HG02588 (cell line): ENCODE measurements at regions not wholly inside any gene's neighbourhood (a gene's known extent, or its start where the extent isn't known, plus 50 kb on each side); places are given as distances from the start of the nearest gene placed in this dataset.
"Not testable (repeated sequence)": the region's sequence is repeated elsewhere in the genome, so short reads cannot be mapped to it uniquely, and the experiment has no call there.

Experiments used
- ATAC-seq: cut with Tn5 transposase; IDR thresholded peaks from one replicate; pipeline ENCODE4 v1.9.1; 2021; ENCODE audit warnings: mild to moderate bottlenecking, moderate library complexity; ENCODE audit not compliant: unreplicated experiment

- no peak for ATAC-seq
Observed at GRCh38 chr12:97005174-97005573, 98.1 kb downstream of the NEDD1 start.

- ATAC-seq = no peak
Observed at GRCh38 chr12:97005646-97006045, 98.6 kb downstream of the NEDD1 start.

GRCh38 chr12:97006585-97006984, 99.5 kb downstream of the NEDD1 start:
- no peak for ATAC-seq

DNA sequence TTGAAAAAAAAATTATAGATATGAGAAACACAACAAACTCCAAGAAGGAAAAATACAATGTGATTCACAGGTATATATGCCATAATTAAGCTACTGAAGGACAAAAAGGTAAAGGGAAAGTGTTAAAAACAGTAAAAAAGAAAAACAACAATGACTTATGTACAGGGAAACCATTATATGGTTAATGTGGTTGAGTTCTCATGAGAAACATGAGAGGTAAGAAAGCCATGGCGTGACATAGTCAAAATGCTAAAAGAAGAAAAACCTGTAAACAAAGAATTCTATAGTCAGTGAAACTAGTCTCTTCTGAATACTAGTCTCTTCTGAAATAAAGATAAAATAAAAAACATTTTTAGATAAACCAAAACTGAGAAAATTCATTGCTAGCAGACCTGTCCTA, 109.1 kb downstream of the NEDD1 start:
- ATAC-seq = no peak

GRCh38 chr12:97017213-97017612, 110.2 kb downstream of the NEDD1 start:
- ATAC-seq = no peak

- ATAC-seq = no peak
Observed at GRCh38 chr12:97022536-97023230, 115.6 kb downstream of the NEDD1 start.

- ATAC-seq = no peak
Observed at GRCh38 chr12:97024393-97024792, 117.3 kb downstream of the NEDD1 start.

- ATAC-seq = no peak
Observed at GRCh38 chr12:97026901-97027300, 119.8 kb downstream of the NEDD1 start.

DNA sequence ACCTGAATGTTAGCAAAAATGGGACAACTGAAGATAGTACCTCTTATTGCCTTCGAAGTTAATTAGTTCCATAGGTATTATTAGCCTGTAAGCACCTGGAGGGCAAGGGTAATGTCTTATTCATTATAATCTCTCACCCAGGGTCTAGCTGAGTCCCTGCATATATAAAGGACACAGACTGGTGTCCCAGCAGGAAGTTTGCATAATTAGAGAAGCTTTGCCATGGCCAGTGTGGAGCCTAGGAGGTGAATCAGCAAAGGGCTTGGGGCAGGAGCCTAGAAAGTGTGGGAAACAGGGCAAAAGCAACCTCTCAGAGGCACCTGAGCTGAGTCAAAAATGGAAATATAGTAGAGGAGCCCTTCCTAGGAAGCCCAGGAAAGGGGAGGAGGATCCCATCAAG, 120.4 kb downstream of the NEDD1 start:
- ATAC-seq = no peak

- ATAC-seq = no peak
Observed at GRCh38 chr12:97038131-97038530, 131.1 kb downstream of the NEDD1 start.

GRCh38 chr12:97038834-97039233, 131.8 kb downstream of the NEDD1 start:
- ATAC-seq = no peak

GRCh38 chr12:97046901-97047300, 139.8 kb downstream of the NEDD1 start:
- ATAC-seq = no peak

DNA sequence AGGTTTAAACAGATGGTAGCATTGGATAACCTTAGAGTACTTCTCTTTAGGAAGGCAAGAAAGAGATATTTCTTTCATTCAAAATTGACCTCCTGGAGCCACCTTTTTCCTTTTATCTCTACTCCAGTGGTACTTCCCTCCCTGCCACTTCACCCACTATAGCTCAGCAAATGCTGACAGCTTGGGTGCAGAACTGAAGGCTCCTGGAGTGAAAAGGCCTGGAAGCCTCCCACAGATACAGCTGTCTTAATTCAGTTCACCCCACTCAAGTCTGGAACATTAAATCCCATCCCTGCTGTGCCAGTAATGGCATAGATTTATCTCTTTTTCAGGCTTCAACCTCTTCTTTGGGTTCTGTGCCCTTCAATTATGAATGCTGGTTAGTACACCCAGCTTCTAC, 140.3 kb downstream of the NEDD1 start:
- no peak for ATAC-seq

- no peak for ATAC-seq
Observed at GRCh38 chr12:97048421-97049035, 141.5 kb downstream of the NEDD1 start.

GRCh38 chr12:97050509-97050908, 143.5 kb downstream of the NEDD1 start:
- ATAC-seq = no peak

DNA sequence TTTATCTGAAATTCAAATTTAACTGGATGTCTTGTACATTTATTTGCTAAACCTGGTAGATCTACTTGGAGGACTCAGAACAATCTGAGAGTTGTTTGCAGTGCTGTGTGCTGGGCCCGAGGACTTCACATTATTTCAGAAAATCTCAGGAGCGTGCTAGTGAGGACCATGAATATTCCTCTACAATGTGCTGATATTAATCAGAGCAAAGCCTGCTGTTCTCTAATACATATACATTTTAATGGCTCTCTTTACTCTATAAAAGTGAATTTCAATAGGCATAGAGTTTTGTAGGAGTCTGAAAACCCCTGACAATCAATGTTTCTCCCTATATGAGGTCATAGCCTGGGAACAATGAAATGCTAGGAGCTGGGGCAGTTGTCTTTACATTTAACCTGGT, 144.3 kb downstream of the NEDD1 start:
- no peak for ATAC-seq

DNA sequence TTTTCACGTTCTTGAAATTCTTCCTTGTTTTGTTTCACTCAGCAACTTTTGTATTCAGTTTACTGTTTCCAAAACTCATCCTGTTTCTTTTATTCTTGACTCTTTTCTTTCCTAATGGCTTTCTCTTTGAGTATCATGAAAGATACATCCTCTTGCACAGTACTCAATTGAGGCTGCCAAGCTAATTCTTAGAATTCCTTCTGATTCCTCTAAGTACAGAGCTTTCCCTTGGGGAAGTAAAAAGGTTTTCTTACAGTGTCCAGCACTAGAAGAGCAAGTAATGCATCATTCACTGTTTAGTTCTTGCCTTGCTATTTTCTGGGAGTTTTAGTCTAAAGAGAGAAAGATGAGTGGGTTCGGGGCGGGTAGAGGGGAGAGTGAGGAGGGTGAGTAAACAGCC, 154.1 kb downstream of the NEDD1 start:
- ATAC-seq = no peak

DNA sequence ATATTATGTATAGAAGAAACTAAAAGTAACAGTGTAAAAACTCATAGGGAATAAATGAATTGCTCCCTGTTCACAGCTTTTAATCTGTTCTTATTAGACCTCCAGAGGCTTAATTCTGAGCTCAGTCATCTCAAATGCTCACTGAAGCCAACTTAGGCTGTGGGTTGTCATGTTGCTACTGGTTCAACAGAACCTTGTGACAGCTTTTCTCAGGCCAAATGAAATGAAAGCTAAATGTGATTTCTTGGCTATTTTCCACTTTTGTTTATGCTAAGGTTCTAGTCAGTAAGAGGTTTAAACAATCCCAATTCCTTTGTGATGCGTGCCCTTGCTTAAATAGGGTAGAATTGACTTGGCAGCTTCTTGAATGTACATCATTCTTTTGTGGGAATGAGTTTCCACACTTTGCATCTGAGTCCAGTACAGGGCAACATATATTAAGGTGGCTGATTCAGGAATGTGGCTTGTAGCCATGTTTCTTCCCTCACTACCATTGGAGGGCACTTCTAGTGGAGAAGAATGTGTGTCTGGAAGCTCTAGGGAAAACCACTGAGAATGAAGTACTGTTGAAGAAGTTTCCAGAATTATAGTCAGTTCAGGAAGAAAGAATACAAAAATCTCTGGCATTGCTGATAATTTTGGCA, 156.4 kb downstream of the NEDD1 start:
- ATAC-seq = no peak

- no peak for ATAC-seq
Observed at GRCh38 chr12:97075161-97075933, 168.3 kb downstream of the NEDD1 start.

GRCh38 chr12:97075934-97076630, 169.0 kb downstream of the NEDD1 start:
- ATAC-seq = no peak

- ATAC-seq = not testable (repeated sequence)
Observed at GRCh38 chr12:97076912-97077311, 169.9 kb downstream of the NEDD1 start.
